Endothelial cell of umbilical vein (primary cell): ENCODE measurements at regions not wholly inside any gene's neighbourhood (a gene's known extent, or its start where the extent isn't known, plus 50 kb on each side); places are given as distances from the start of the nearest gene placed in this dataset.

Experiments used
- BruUV-seq: library from RNA; stranded (reverse); fragments of 400-500 nt; replicated peaks from 2 replicates; lab custom pipeline; 2021; lab: Mats Ljungman, UMichigan
- CTCF ChIA-PET: fragments of 300-600, 350-600 bp; sonication (Branson Sonifier 250); formaldehyde crosslinking; loops from one replicate; lab custom pipeline; 2021; ENCODE audit warnings: antibody characterized with exemption, inconsistent platforms; lab: Charles Lee
- POLR2A ChIA-PET: fragments of 300-600, 350-600 bp; sonication (Branson Sonifier 250); formaldehyde crosslinking; loops from one replicate; lab custom pipeline; 2021; ENCODE audit warnings: antibody characterized with exemption, inconsistent platforms; lab: Charles Lee
- DNase-seq: peaks from one replicate; pipeline ENCODE4 v3.0.0-alpha.2; 2011; ENCODE audit warnings: low read depth, low spot score
- FAIRE-seq: peaks from 2 replicates; lab custom pipeline; 2011; peaks lifted over from hg19 to GRCh38; lab: Jason Lieb, UNC
- H2AFZ ChIP-seq: 2 replicates; pipeline ENCODE4 v1.6.0; 2012; ENCODE audit warnings: low read depth, low read length, control low read depth, inconsistent platforms
- H3K27ac ChIP-seq: 2 replicates; pipeline ENCODE4 v1.5.1; 2011; ENCODE audit warnings: low read depth, mild to moderate bottlenecking, control low read depth, low read length, moderate library complexity; ENCODE audit not compliant: insufficient read depth
- H3K27me3 ChIP-seq, 2 experiments: 2 replicates each; pipeline versions ENCODE4 v1.6.0 to v1.6.1; 2011; ENCODE audit warnings: low read length in 2 of 2, mixed read lengths in 1 of 2; ENCODE audit not compliant: control insufficient read depth in 2 of 2, insufficient read depth in 2 of 2
- H3K36me3 ChIP-seq, 2 experiments: 2 replicates in 1 of 2; 3 replicates in 1 of 2; pipeline ENCODE4 v1.5.1; 2011; ENCODE audit warnings: low read length in 2 of 2, mild to moderate bottlenecking in 1 of 2, moderate library complexity in 1 of 2; ENCODE audit not compliant: control insufficient read depth in 2 of 2, insufficient read depth in 2 of 2; ENCODE audit errors: extremely low read depth in 1 of 2
- H3K4me1 ChIP-seq: 3 replicates; pipeline ENCODE4 v1.5.1; 2011; ENCODE audit warnings: mild to moderate bottlenecking, low read length; ENCODE audit not compliant: control insufficient read depth, insufficient read depth; ENCODE audit errors: extremely low read depth
- H3K4me2 ChIP-seq: 2 replicates; pipeline ENCODE4 v1.6.1; 2011; ENCODE audit warnings: low read length, control low read depth, mixed read lengths; ENCODE audit not compliant: insufficient read depth
- H3K4me3 ChIP-seq, 3 experiments: fragments of 200-600 bp in 1 of 3; sonication (generic), shearing (Covaris generic) in 1 of 3; replicated peaks in 1 of 3; 2 replicates each; pipeline ENCODE4 v1.5.1; 2011 to 2016; ENCODE audit warnings: control low read depth in 3 of 3, low read length in 3 of 3, mild to moderate bottlenecking in 2 of 3, inconsistent platforms in 1 of 3, low read depth in 1 of 3, moderate library complexity in 1 of 3; ENCODE audit not compliant: insufficient read depth in 1 of 3
- H3K79me2 ChIP-seq: 2 replicates; pipeline ENCODE4 v1.6.0; 2012; ENCODE audit warnings: low read length, inconsistent platforms; ENCODE audit not compliant: control insufficient read depth, insufficient read depth
- H3K9ac ChIP-seq: replicated peaks from 2 replicates; pipeline ENCODE3; 2011; ENCODE audit warnings: low read length, control low read depth; ENCODE audit not compliant: insufficient read depth; ENCODE audit errors: extremely low read depth
- H3K9me1 ChIP-seq: replicated peaks from 3 replicates; pipeline ENCODE4 v1.6.0; 2011; ENCODE audit warnings: mild to moderate bottlenecking, low read length; ENCODE audit not compliant: control insufficient read depth, insufficient read depth; ENCODE audit errors: extremely low read depth
- H3K9me3 ChIP-seq: replicated peaks from 2 replicates; pipeline ENCODE4 v1.5.1; 2012; ENCODE audit warnings: low read length, inconsistent platforms; ENCODE audit not compliant: control insufficient read depth, insufficient read depth
- H4K20me1 ChIP-seq: replicated peaks from 2 replicates; pipeline ENCODE3; 2011; ENCODE audit warnings: mild to moderate bottlenecking, low read length; ENCODE audit not compliant: control insufficient read depth, insufficient read depth; ENCODE audit errors: extremely low read depth
- EZH2 ChIP-seq: IDR thresholded peaks from 2 replicates; pipeline ENCODE4 v1.6.1; 2012; ENCODE audit warnings: borderline replicate concordance, low read depth, mild to moderate bottlenecking, moderate library complexity, low read length, inconsistent platforms; ENCODE audit not compliant: severe bottlenecking
- JUN ChIP-seq: IDR thresholded peaks from 2 replicates; pipeline ENCODE4 v1.6.1; 2011; ENCODE audit warnings: borderline replicate concordance, low read depth; ENCODE audit not compliant: insufficient read length, insufficient read depth
- POLR2A ChIP-seq: IDR thresholded peaks from 2 replicates; pipeline ENCODE4 v1.6.1; 2012; ENCODE audit warnings: low read depth, mild to moderate bottlenecking, control low read depth, low read length
- POLR2AphosphoS5 ChIP-seq: IDR thresholded peaks from 2 replicates; pipeline ENCODE4 v1.6.1; 2012; ENCODE audit warnings: low read depth, mild to moderate bottlenecking, control low read depth, low read length, moderate library complexity; ENCODE audit not compliant: insufficient read depth
- dilution Hi-C: fragments of 300-500 bp; cut with MboI; formaldehyde crosslinking; loops from one replicate; pipeline ENCODE4 v1.15.0; 2019; ENCODE audit warnings: low sequenced_read_pairs; ENCODE audit not compliant: extremely low pct_ligation_motif_present
- intact Hi-C: fragments of 100-400 bp; cut with micrococcal nuclease; formaldehyde crosslinking; loops from one replicate; pipeline ENCODE4 v1.10.0; 2022
- TF ChIP-seq, protein P1 (sequence below), 2 donors: IDR thresholded peaks; 1 replicate in 1 of 2; 2 replicates in 1 of 2; pipeline ENCODE4 v1.5.1; 2011; ENCODE audit warnings: low read length in 2 of 2, mild to moderate bottlenecking in 2 of 2, moderate library complexity in 2 of 2, control low read depth in 1 of 2, inconsistent platforms in 1 of 2, low read depth in 1 of 2; ENCODE audit not compliant: insufficient read depth in 1 of 2; ENCODE audit errors: extremely low read depth in 1 of 2

DNA sequence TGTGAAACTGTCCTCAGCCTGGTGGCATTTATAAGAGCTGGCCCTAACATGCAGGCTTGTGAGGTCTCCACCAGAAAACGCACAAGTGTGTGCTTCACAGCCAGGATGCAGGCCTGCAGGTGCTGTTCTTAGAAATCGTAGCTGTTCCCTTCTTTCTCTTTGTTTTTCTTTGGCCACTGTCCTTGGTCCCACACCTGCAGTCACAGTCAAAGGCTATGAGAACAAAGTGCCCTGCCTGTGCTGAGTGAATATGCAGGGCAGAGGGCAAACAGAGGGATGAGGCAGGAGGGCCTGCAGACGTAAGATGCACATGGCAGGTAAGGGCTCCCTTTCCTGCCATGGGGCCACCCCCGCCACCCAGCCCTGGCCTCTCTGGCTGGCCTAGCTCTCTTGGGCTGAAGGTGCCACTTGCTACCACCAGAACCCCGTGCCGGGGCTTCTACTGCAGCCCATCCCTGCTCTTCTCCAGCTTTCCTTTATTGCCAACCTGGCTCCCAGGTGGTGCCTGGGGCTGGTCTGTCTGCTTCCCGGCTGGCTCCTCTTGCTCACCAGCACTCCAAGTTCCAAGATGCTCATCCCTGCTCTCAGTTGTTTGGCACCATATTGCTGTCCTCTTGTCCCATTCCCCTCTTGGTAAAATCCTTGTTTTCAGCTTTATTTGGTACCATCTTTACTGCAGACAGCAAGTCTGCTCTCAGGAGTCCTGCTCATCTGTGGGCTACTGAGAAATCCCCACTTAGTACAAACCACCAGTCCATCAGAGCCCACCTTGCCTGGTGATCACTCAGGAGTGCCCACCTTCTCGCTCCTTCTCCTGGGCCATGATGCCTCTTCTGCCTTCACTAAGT lies 308.1 kb upstream of the ZMIZ1 start:
- Histone ChIP-seq H3K9ac (no peak overlapping the region), H2AFZ (no peak overlapping the region), H3K4me3 (no peak overlapping the region), H3K4me1 (peaks cover 19% of the 10 kb centered on the region), H3K36me3 (no peaks in the 10 kb centered on the region), H4K20me1 (no peaks in the 10 kb centered on the region), H3K27ac (no peak overlapping the region), H3K9me3 (no peaks in the 10 kb centered on the region), H3K4me2 (no peak overlapping the region), H3K9me1 (no peaks in the 10 kb centered on the region), H3K79me2 (no peaks in the 10 kb centered on the region), H3K27me3 (no peaks in the 10 kb centered on the region)
- dilution Hi-C loops, result no loop called here
- BruUV-seq, result no TSS peak
- TF ChIP-seq JUN (no peak), POLR2AphosphoS5 (no peak), EZH2 (no peak), POLR2A (no peak)
- TF ChIP-seq, protein P1, sequence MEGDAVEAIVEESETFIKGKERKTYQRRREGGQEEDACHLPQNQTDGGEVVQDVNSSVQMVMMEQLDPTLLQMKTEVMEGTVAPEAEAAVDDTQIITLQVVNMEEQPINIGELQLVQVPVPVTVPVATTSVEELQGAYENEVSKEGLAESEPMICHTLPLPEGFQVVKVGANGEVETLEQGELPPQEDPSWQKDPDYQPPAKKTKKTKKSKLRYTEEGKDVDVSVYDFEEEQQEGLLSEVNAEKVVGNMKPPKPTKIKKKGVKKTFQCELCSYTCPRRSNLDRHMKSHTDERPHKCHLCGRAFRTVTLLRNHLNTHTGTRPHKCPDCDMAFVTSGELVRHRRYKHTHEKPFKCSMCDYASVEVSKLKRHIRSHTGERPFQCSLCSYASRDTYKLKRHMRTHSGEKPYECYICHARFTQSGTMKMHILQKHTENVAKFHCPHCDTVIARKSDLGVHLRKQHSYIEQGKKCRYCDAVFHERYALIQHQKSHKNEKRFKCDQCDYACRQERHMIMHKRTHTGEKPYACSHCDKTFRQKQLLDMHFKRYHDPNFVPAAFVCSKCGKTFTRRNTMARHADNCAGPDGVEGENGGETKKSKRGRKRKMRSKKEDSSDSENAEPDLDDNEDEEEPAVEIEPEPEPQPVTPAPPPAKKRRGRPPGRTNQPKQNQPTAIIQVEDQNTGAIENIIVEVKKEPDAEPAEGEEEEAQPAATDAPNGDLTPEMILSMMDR (IDR thresholded peaks at IDR 0.05; ENCODE audit: extremely low read depth in 1 of 2, insufficient read depth in 1 of 2, low read depth in 1 of 2, low read length in 2 of 2), result no peak
- DNase-seq (no peak), FAIRE-seq (no peak)
- intact Hi-C loops, result no loop called here
- POLR2A ChIA-PET, result no interaction called here
- CTCF ChIA-PET, result interaction anchor here (1.1 kb wide), 1 partner anchor 103 kb away, joined by 3 read pairs; no protein-coding TSS in a partner anchor
